ENCODE measurements at regions not wholly inside any gene's neighbourhood (a gene's known extent, or its start where the extent isn't known, plus 50 kb on each side); places are given as distances from the start of the nearest gene placed in this dataset.

DNA sequence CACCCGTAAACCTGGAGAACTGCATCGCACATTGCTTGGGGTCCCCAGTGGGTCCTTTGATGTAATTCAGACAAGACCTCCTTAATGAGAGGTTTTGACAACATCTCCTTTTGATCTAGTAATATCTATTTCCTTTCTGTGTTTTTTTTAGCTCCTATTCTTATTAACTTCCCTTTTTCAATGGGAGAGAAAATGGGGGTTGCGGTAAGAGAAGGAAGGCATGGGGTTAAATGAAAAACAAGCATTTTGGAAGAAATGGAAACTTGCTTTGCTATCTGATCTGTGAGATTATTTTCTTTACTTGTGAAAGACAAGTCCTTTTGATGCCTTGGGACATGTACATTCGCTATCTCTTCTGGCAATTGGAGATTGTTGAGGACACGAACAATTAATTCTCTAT, 418.6 kb upstream of the MAN1A1 start:
- no peaks in the 10 kb centered on the region for H3K9me2 ChIP-seq (ENCODE audit: insufficient read depth, low read length)
- H3K4me2 ChIP-seq (ENCODE audit: low read length) = no peak overlapping the region
- no peaks in the 10 kb centered on the region for H3K79me2 ChIP-seq (replicated peaks; ENCODE audit: insufficient read depth, low read length)
- H3K4me3 ChIP-seq (ENCODE audit: low read length) = no peak overlapping the region
- H3F3A ChIP-seq (ENCODE audit: insufficient read depth, low read length, poor library complexity, severe bottlenecking) = no peaks in the 10 kb centered on the region
- no peak overlapping the region for H3K9ac ChIP-seq (ENCODE audit: low read length)
- no peaks in the 10 kb centered on the region for H4K20me1 ChIP-seq (ENCODE audit: insufficient read depth)
- H2AFZ ChIP-seq (ENCODE audit: low read depth, low read length) = no peak overlapping the region
- H3K9me3 ChIP-seq (ENCODE audit: low read length) = no peaks in the 10 kb centered on the region
- H3K36me3 ChIP-seq (ENCODE audit: insufficient read depth, low read length) = no peaks in the 10 kb centered on the region
- H3K27me3 ChIP-seq (ENCODE audit: insufficient read depth, low read depth, low read length) = no peaks in the 10 kb centered on the region
- TF ChIP-seq TAF1 (IDR thresholded peaks at IDR 0.05; ENCODE audit: low read depth) (no peak), MXI1 (conservative IDR thresholded peaks at IDR 0.05; ENCODE audit: poor library complexity, severe bottlenecking) (no peak)
- H3K27ac ChIP-seq (ENCODE audit: low read length) = no peak overlapping the region

- H3K4me3 ChIP-seq (ENCODE audit: low read length) = no peak overlapping the region
- H3K36me3 ChIP-seq (ENCODE audit: insufficient read depth, low read length) = no peaks in the 10 kb centered on the region
- H3K9me3 ChIP-seq (ENCODE audit: low read length) = no peaks in the 10 kb centered on the region
- H3K27me3 ChIP-seq (ENCODE audit: insufficient read depth, low read depth, low read length) = no peaks in the 10 kb centered on the region
- no peaks in the 10 kb centered on the region for H3K79me2 ChIP-seq (replicated peaks; ENCODE audit: insufficient read depth, low read length)
- H3K9ac ChIP-seq (ENCODE audit: low read length) = no peak overlapping the region
- H4K20me1 ChIP-seq (ENCODE audit: insufficient read depth) = no peaks in the 10 kb centered on the region
- H3F3A ChIP-seq (ENCODE audit: insufficient read depth, low read length, poor library complexity, severe bottlenecking) = no peaks in the 10 kb centered on the region
- no peak overlapping the region for H3K27ac ChIP-seq (ENCODE audit: low read length)
- TF ChIP-seq TAF1 (IDR thresholded peaks at IDR 0.05; ENCODE audit: low read depth) = no peak
- TF ChIP-seq RAD21 (conservative IDR thresholded peaks at IDR 0.05) = no peak
- no peak for TF ChIP-seq SMC3 (conservative IDR thresholded peaks at IDR 0.05; ENCODE audit: poor library complexity)
- no peak for TF ChIP-seq REST (IDR thresholded peaks at IDR 0.05; ENCODE audit: borderline replicate concordance)
- TF ChIP-seq, protein P1, sequence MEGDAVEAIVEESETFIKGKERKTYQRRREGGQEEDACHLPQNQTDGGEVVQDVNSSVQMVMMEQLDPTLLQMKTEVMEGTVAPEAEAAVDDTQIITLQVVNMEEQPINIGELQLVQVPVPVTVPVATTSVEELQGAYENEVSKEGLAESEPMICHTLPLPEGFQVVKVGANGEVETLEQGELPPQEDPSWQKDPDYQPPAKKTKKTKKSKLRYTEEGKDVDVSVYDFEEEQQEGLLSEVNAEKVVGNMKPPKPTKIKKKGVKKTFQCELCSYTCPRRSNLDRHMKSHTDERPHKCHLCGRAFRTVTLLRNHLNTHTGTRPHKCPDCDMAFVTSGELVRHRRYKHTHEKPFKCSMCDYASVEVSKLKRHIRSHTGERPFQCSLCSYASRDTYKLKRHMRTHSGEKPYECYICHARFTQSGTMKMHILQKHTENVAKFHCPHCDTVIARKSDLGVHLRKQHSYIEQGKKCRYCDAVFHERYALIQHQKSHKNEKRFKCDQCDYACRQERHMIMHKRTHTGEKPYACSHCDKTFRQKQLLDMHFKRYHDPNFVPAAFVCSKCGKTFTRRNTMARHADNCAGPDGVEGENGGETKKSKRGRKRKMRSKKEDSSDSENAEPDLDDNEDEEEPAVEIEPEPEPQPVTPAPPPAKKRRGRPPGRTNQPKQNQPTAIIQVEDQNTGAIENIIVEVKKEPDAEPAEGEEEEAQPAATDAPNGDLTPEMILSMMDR (IDR thresholded peaks at IDR 0.05; ENCODE audit: poor library complexity, severe bottlenecking) = no peak
- TF ChIP-seq MXI1 (conservative IDR thresholded peaks at IDR 0.05; ENCODE audit: poor library complexity, severe bottlenecking) = no peak
- TF ChIP-seq POLR2AphosphoS5 (IDR thresholded peaks at IDR 0.05) = no peak
- no peak for TF ChIP-seq EP300 (conservative IDR thresholded peaks at IDR 0.05; ENCODE audit: poor library complexity, severe bottlenecking)
- TF ChIP-seq EZH2 (IDR thresholded peaks at IDR 0.05; ENCODE audit: borderline replicate concordance, insufficient read depth, low read length, poor library complexity, severe bottlenecking) = no peak
- no peak overlapping the region for H3K4me2 ChIP-seq (ENCODE audit: low read length)
- H3K9me2 ChIP-seq (ENCODE audit: insufficient read depth, low read length) = no peaks in the 10 kb centered on the region
- no peak overlapping the region for H2AFZ ChIP-seq (ENCODE audit: low read depth, low read length)
Observed at GRCh38 chr6:119764927-119765681, 415.5 kb upstream of the MAN1A1 start.

All from neural cell (in vitro differentiated cells).